ENCODE measurements at regions not wholly inside any gene's neighbourhood (a gene's known extent, or its start where the extent isn't known, plus 50 kb on each side); places are given as distances from the start of the nearest gene placed in this dataset.

DNA sequence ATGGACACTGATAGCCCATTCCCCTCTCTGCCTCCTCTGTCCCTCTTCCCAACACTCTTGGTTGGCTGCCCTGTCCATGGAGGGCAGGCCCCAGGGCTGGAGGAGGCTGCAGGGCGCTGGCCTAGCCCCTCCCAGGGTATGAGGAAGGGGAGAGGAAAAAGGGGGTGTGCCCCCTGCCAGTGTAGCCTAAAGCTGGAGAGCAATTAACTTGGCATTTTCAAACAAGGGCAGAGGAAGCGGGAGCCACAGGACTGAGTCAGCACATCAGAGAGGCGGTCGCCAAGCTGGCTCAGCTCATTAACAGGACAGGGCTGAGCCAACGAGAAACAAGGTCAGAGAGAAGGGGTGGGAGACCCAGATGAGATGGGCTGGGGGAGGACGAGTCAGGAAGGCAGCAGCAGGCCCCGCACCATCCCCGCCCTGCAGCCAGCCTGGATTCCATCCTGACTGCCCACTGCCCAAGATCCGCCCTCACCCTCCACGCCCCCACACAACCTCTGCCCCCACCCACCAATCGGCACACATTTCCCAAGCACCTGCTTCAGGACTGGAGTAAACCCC, 76.3 kb downstream of the BUD13 start:
- Histone ChIP-seq H3K4me1 (ENCODE audit: insufficient read depth, low read length, severe bottlenecking) (no peaks in the 10 kb centered on the region), H3K79me2 (ENCODE audit: insufficient read depth, low read length) (no peaks in the 10 kb centered on the region), H4K20me1 (ENCODE audit: insufficient read depth, low read length) (no peaks in the 10 kb centered on the region), H3K9ac (ENCODE audit: low read length) (no peak overlapping the region), H3K27me3 (ENCODE audit: insufficient read depth, low read length) (no peaks in the 10 kb centered on the region), H3K4me2 (ENCODE audit: low read length) (no peak overlapping the region), H3K27ac (ENCODE audit: low read depth, low read length, poor library complexity, severe bottlenecking) (no peak overlapping the region), H3F3A (ENCODE audit: insufficient read depth, low read length) (no peaks in the 10 kb centered on the region), H3K4me3 (ENCODE audit: low read depth, low read length, poor library complexity, severe bottlenecking) (no peak overlapping the region), H2AFZ (ENCODE audit: low read length) (no peak overlapping the region), H3K9me3 (ENCODE audit: low read length) (no peaks in the 10 kb centered on the region), H3K9me2 (ENCODE audit: low read depth, low read length) (no peaks in the 10 kb centered on the region), H3K36me3 (ENCODE audit: insufficient read depth, low read length) (no peaks in the 10 kb centered on the region)
- TF ChIP-seq EZH2 (IDR thresholded peaks at IDR 0.05; ENCODE audit: borderline replicate concordance, low read length) (no peak), CTCF (IDR thresholded peaks at IDR 0.05; ENCODE audit: low read length) (no peak)

DNA sequence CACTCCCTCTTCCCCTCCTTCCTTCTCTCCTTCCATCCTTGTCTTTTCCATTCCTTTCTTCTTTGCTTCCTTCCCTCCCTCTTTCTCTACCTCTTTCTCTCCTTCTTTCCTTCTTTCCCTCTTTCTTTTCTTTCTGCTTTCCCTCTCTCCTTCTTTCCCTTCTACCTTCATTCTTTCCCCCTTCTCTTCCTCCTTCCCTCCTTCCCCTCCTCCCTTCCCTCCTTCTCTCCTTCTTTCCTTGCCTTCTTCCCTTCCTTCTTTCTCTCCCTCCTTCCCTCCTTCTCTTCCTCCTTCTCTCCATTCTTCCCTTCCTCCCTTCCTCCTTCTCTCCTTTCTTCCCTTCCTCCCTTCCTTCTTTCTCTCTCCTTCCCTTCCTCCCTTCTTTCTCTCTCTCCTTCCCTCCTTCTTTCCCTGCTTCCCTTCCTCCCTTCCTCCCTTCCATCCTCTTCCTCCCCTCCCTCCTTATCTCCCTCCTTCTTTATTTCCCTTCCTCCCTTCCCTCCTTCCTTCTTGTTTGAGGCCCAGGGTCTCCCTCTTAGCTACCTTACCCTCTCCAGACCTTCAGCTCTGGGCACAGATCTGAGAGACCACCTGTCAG, 77.0 kb downstream of the BUD13 start:
- Histone ChIP-seq H3K79me2 (ENCODE audit: insufficient read depth, low read length) (no peaks in the 10 kb centered on the region), H3K9me2 (ENCODE audit: low read depth, low read length) (no peaks in the 10 kb centered on the region), H3K27me3 (ENCODE audit: insufficient read depth, low read length) (no peaks in the 10 kb centered on the region), H3K4me2 (ENCODE audit: low read length) (no peak overlapping the region), H2AFZ (ENCODE audit: low read length) (no peak overlapping the region), H3K9ac (ENCODE audit: low read length) (no peak overlapping the region), H4K20me1 (ENCODE audit: insufficient read depth, low read length) (no peaks in the 10 kb centered on the region), H3K27ac (ENCODE audit: low read depth, low read length, poor library complexity, severe bottlenecking) (no peak overlapping the region), H3K36me3 (ENCODE audit: insufficient read depth, low read length) (no peaks in the 10 kb centered on the region), H3F3A (ENCODE audit: insufficient read depth, low read length) (no peaks in the 10 kb centered on the region), H3K9me3 (ENCODE audit: low read length) (no peaks in the 10 kb centered on the region), H3K4me3 (ENCODE audit: low read depth, low read length, poor library complexity, severe bottlenecking) (no peak overlapping the region), H3K4me1 (ENCODE audit: insufficient read depth, low read length, severe bottlenecking) (no peaks in the 10 kb centered on the region)
- no peak for TF ChIP-seq CTCF (IDR thresholded peaks at IDR 0.05; ENCODE audit: low read length)
- TF ChIP-seq EZH2 (IDR thresholded peaks at IDR 0.05; ENCODE audit: borderline replicate concordance, low read length) = no peak

DNA sequence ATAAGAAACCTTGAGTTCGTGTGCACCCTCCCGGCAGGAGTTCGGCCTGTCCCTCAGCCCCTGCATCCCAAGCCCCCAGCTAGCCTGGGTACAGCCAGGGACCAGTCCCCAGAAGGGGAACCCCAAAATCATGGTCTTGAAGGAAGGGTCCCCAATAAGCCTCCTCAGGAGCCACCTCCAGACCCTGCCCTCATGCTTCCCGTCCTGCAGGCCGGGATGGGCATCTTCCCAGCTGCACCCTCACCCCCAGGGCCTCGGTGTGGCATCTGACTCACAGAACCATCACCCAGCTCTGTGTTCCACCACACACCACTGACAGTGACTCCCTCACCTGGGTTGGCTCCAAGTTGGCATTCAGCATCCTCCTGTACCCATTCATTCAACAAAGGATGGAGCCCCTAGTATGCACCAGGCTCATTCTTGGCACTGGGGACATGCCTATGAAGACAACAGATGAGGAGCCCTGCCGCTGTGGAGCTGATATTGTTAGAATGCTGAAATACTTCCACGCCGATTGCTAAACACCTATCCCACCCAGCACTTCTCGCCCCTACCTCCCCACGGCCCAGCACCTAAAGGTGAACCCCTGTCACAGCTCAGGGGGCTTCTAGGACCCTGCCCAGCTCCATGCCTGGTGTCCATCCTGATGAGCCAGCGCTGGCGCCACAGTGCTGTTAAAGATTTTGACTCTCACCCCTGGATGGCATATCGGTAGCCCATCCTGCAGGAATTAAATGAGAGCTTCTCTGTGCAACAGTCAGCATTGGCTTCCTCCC, 77.8 kb downstream of the BUD13 start:
- TF ChIP-seq EZH2 (IDR thresholded peaks at IDR 0.05; ENCODE audit: borderline replicate concordance, low read length) (no peak), CTCF (IDR thresholded peaks at IDR 0.05; ENCODE audit: low read length) (no peak)
- no peaks in the 10 kb centered on the region for H4K20me1 ChIP-seq (ENCODE audit: insufficient read depth, low read length)
- H3K4me1 ChIP-seq (ENCODE audit: insufficient read depth, low read length, severe bottlenecking) = no peaks in the 10 kb centered on the region
- H2AFZ ChIP-seq (ENCODE audit: low read length) = no peak overlapping the region
- H3K79me2 ChIP-seq (ENCODE audit: insufficient read depth, low read length) = no peaks in the 10 kb centered on the region
- H3K9me3 ChIP-seq (ENCODE audit: low read length) = no peaks in the 10 kb centered on the region
- no peaks in the 10 kb centered on the region for H3F3A ChIP-seq (ENCODE audit: insufficient read depth, low read length)
- H3K27me3 ChIP-seq (ENCODE audit: insufficient read depth, low read length) = no peaks in the 10 kb centered on the region
- no peak overlapping the region for H3K4me3 ChIP-seq (ENCODE audit: low read depth, low read length, poor library complexity, severe bottlenecking)
- H3K4me2 ChIP-seq (ENCODE audit: low read length) = no peak overlapping the region
- H3K27ac ChIP-seq (ENCODE audit: low read depth, low read length, poor library complexity, severe bottlenecking) = no peak overlapping the region
- H3K9ac ChIP-seq (ENCODE audit: low read length) = no peak overlapping the region
- no peaks in the 10 kb centered on the region for H3K36me3 ChIP-seq (ENCODE audit: insufficient read depth, low read length)
- no peaks in the 10 kb centered on the region for H3K9me2 ChIP-seq (ENCODE audit: low read depth, low read length)

Data from OCI-LY1 (cell line).